HEK293T (cell line): ENCODE measurements at regions not wholly inside any gene's neighbourhood (a gene's known extent, or its start where the extent isn't known, plus 50 kb on each side); places are given as distances from the start of the nearest gene placed in this dataset.

ENCODE experiments used
- BHLHE40 ChIP-seq: fragments of 450-650 bp; IDR thresholded peaks from 2 replicates; pipeline ENCODE4 v1.6.1; 2016; ENCODE audit warnings: mild to moderate bottlenecking, moderate library complexity, borderline replicate concordance
- FOXA1 ChIP-seq: fragments of 450-650 bp; IDR thresholded peaks from 2 replicates; pipeline ENCODE4 v1.6.1; 2016; ENCODE audit warnings: mild to moderate bottlenecking
- L3MBTL2 ChIP-seq: fragments of 450-650 bp; conservative IDR thresholded peaks from 2 replicates; pipeline ENCODE4 v1.6.1; 2016; ENCODE audit warnings: mild to moderate bottlenecking
- SUZ12 ChIP-seq: fragments of 450-650 bp; IDR thresholded peaks from 2 replicates; pipeline ENCODE4 v1.6.1; 2016; ENCODE audit warnings: mild to moderate bottlenecking
- TARDBP ChIP-seq: fragments of 450-650 bp; IDR thresholded peaks from 2 replicates; pipeline ENCODE4 v1.6.1; 2016

DNA sequence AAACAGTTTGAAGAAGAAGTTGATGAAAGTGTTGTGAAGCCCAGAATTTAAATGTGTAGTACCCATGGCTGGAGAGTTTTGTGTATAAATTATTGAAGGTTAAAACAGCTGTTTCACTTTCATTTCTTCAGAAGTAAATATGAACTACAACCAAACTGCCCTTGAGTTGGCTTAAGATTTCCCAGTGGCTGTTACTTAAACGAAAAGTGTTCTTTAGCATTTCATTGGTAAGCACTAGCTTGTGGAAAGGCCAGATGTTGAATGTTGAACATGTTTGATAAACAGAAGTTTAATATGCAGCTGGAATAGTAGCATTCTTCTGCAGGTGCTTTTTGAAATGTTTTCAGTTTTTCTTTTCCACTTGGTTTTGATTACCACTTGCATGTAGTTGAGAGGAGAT lies 83.2 kb upstream of the TNRC6B start:
- TF ChIP-seq FOXA1 (no peak), SUZ12 (no peak), L3MBTL2 (no peak), BHLHE40 (no peak), TARDBP (no peak)
